ENCODE measurements at regions not wholly inside any gene's neighbourhood (a gene's known extent, or its start where the extent isn't known, plus 50 kb on each side); places are given as distances from the start of the nearest gene placed in this dataset.
"Not testable (repeated sequence)": the region's sequence is repeated elsewhere in the genome, so short reads cannot be mapped to it uniquely, and the experiment has no call there.

DNA sequence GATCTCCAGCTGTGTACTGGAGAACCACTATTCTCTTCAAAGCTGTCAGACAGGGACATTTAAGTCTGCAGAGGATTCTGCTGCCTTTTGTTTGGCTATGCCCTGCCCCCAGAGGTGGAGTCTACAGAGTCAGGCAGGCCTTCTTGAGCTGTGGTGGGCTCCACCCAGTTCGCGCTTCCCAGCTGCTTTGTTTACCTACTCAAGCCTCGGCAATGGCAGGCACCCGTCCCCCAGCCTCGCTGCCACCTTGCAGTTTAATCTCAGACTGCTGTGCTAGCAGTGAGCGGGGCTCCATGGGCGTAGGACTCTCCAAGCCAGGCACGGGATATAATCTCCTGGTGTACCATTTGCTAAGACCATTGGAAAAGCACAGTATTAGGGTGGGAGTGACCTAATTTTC is 145.5 kb downstream of the LAS1L start:
- TF ChIP-seq, protein P1, sequence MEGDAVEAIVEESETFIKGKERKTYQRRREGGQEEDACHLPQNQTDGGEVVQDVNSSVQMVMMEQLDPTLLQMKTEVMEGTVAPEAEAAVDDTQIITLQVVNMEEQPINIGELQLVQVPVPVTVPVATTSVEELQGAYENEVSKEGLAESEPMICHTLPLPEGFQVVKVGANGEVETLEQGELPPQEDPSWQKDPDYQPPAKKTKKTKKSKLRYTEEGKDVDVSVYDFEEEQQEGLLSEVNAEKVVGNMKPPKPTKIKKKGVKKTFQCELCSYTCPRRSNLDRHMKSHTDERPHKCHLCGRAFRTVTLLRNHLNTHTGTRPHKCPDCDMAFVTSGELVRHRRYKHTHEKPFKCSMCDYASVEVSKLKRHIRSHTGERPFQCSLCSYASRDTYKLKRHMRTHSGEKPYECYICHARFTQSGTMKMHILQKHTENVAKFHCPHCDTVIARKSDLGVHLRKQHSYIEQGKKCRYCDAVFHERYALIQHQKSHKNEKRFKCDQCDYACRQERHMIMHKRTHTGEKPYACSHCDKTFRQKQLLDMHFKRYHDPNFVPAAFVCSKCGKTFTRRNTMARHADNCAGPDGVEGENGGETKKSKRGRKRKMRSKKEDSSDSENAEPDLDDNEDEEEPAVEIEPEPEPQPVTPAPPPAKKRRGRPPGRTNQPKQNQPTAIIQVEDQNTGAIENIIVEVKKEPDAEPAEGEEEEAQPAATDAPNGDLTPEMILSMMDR (IDR thresholded peaks at IDR 0.05; ENCODE audit: low read length) = not testable (repeated sequence)
- not testable (repeated sequence) for TF ChIP-seq EZH2 (optimal IDR thresholded peaks at IDR 0.05; ENCODE audit: low read depth, low read length); EZH2phosphoT487 (IDR thresholded peaks at IDR 0.05; ENCODE audit: low read length)

All from MM.1S (cell line).